GM21360 (cell line): ENCODE measurements at regions not wholly inside any gene's neighbourhood (a gene's known extent, or its start where the extent isn't known, plus 50 kb on each side); places are given as distances from the start of the nearest gene placed in this dataset.
A peak's percentile ranks its signal among the peaks of the same experiment; 100 is the strongest.
"Not testable (repeated sequence)": the region's sequence is repeated elsewhere in the genome, so short reads cannot be mapped to it uniquely, and the experiment has no call there.

Experiments
- ATAC-seq: cut with Tn5 transposase; IDR thresholded peaks from one replicate; pipeline ENCODE4 v1.9.1; 2021; ENCODE audit warnings: mild to moderate bottlenecking, moderate library complexity; ENCODE audit not compliant: unreplicated experiment

GRCh38 chr12:115898670-115899069, 378.8 kb downstream of the MED13L start:
- ATAC-seq = no peak

DNA sequence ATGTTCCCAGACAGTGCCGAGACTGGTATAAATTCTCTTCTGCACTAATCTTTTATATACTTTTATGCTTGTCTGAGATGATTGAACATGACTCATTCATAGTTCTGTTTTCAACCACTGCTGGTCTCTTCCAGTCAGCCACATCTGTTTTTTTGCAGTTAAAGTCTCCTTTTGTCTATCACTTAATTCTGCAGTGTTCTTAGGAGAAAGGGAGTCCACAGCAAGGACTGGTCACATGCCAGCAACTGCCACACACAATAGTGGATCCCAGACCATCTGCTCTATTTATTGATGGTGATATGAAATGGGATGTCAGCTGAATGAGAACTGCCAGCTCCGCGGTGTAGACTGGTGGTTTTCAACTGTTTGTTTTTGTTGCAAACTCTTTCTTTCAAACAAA, 379.8 kb downstream of the MED13L start:
- no peak for ATAC-seq

GRCh38 chr12:115895247-115895646, 382.2 kb downstream of the MED13L start:
- ATAC-seq = no peak

- ATAC-seq = no peak
Measured at GRCh38 chr12:115891556-115892164, 385.8 kb downstream of the MED13L start.

GRCh38 chr12:115886666-115887065, 390.8 kb downstream of the MED13L start:
- ATAC-seq = no peak

- no peak for ATAC-seq
Measured at GRCh38 chr12:115885040-115885690, 392.3 kb downstream of the MED13L start.

GRCh38 chr12:115882936-115883335, 394.6 kb downstream of the MED13L start:
- ATAC-seq = no peak

GRCh38 chr12:115880238-115880637, 397.3 kb downstream of the MED13L start:
- ATAC-seq = no peak

- ATAC-seq = no peak
Measured at GRCh38 chr12:115879354-115879753, 398.1 kb downstream of the MED13L start.

DNA sequence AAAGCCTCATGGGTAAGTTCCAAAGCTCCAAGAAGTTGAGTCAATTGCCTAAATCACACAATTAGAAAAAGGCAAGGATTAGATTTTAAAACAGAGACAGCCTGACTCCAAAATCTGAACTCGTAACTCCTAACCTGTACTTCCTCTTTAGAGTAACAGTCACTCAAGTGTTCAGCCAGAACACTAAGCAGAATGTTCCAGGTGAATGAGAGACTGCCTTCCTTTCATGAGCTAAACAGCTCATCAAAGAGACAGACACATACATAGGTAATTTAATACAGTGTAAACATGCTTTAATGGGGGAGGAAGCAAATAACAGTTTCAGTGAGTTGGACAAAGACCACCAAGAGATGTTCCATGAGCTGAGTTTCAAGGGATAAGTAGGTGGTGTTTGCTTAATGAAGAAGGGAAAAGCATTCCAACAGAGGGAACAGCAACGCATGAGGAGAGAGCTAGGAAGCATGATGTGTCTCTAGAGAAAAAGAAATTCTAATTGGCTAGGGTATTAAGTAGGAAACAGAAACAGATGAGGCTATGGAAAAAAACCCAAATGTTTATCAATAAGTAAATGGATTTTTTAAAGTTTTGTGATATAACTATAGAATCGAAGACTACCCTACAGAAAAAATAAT, 403.9 kb downstream of the MED13L start:
- no peak for ATAC-seq

- ATAC-seq = no peak
Measured at GRCh38 chr12:115872919-115873357, 404.6 kb downstream of the MED13L start.

DNA sequence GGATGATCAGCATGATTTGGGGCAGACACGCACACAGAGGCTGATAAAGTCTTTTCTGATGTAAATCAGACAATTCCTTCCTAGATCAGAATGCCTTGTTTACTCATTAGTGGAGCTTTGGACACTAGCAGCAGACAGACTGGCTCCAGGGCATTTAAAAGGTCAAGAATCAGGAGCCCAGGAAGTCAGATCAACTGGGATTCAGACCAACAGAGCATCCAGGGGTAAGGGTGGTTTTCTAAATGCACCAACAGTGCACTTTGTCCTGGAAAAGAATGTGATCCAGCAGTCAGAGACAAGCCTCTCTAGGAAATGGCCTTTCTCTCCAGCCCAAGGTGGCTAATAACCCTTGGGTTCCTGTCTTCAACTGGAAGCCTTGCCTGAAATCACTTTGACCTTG, 405.3 kb downstream of the MED13L start:
- no peak for ATAC-seq

- peak; percentile 68 for ATAC-seq
Measured at GRCh38 chr12:115871714-115872113, 405.8 kb downstream of the MED13L start.

GRCh38 chr12:115870510-115870909, 407.0 kb downstream of the MED13L start:
- no peak for ATAC-seq

DNA sequence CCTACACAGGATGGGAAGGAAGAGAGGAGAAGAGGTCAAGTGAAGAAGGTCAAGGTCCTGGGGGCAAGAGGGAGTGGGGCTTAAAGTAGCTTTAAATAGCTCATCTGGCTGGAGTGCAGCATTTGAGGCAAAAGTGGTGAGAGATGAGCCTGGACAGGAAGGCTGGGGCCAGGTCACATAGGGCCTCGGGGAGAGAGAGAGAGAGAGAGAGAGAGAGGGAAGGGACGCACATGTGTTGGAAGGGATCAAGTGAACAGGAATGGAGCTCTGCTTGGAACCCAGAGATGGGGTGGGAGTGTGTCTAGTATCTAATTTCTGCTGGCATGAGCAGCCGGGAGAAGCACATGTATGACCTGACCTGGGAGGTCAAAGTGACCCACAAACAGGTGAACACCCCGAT, 407.5 kb downstream of the MED13L start:
- ATAC-seq = no peak

GRCh38 chr12:115869604-115870003, 407.9 kb downstream of the MED13L start:
- no peak for ATAC-seq

DNA sequence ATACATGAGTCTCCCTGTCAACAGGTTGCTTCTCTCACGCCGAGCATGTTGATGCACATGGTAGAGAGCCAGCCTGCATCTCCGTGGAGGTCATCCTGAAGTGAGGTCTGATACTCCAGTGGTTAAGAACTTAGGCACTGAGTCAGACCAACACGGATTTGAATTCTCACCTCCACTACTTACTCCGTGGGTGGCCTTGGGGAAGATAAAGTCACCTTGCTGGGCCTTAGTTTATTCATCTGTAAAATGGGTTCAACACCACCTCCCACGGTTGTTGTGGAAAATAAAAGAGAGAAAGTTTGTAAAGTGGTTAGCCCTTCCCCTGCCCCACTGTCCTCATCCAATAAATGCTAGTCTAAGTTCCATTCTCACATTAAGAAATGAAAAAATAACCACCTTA, 408.9 kb downstream of the MED13L start:
- no peak for ATAC-seq

DNA sequence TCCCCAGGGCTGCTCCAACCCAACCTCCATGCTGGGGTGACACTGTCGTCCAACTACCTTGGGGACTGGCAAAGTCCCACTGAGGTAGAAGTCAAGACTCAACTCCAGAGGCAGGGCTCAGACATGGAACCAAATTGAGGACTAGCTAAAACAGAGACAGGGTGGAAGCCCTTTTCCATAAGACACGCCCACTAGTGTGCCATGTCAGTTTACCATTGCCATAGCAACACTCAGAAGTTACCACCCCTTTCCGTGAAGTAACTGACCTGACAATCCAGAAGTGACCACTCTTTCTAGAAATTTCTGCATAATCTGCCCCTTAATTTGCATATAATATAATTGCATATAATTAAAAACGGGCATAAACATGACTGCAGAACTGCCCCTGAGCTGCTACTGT, 409.6 kb downstream of the MED13L start:
- no peak for ATAC-seq

DNA sequence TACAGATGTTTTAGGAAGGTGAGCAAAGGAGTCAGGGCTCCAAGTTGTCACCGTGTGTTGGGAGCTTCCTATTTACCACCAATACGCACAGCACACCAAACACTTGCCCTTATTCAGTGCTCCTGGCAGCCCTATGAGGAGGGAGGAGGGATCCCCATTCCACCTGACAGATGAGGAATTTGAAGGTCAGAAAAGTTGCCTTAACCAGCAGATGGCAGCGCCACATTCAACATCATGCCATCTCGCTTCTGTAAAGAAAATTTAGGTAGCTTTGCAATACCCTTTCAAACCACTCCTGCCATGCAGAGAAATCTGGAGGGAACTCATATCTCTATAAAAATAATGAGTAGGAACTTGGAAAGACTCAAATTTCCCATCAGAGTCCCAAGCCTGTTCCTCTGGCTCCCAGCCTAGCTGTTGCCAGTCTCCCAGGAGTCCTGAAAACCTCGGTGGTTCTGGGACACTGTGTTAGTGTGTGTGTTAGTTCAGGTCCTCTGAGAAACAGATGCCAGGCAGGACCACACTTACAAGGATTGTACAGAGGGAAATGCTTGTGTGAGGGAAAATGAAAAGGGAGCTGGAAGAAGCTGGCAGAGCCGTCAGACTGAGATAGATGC, 410.5 kb downstream of the MED13L start:
- ATAC-seq = no peak

DNA sequence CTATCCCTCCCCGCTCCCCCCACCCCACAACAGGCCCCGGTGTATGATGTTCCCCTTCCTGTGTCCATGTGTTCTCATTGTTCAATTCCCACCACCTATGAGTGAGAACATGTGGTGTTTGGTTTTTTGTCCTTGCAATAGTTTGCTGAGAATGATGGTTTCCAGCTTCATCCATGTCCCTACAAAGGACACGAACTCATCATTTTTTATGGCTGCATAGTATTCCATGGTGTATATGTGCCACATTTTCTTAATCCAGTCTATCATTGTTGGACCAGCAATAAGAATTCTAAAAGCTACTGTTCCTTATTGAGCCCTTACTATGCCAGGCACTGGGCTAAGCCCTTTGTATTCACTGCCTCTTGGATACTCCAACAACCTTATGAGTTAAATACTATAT, 411.2 kb downstream of the MED13L start:
- not testable (repeated sequence) for ATAC-seq

- ATAC-seq = no peak
Measured at GRCh38 chr12:115864396-115864795, 413.1 kb downstream of the MED13L start.

GRCh38 chr12:115860619-115861018, 416.9 kb downstream of the MED13L start:
- ATAC-seq = no peak
